AG04450 (cell line): ENCODE measurements at regions not wholly inside any gene's neighbourhood (a gene's known extent, or its start where the extent isn't known, plus 50 kb on each side); places are given as distances from the start of the nearest gene placed in this dataset.

Experiments used
- CTCF ChIA-PET: fragments of 300-600, 350-600 bp; formaldehyde crosslinking; extraction: SDS; loops from one replicate; lab custom pipeline; 2022; ENCODE audit warnings: antibody characterized with exemption, inconsistent platforms; lab: Charles Lee
- POLR2A ChIA-PET: fragments of 350-600 bp; formaldehyde crosslinking; extraction: SDS; loops from one replicate; lab custom pipeline; 2021; ENCODE audit warnings: antibody characterized with exemption, inconsistent platforms; lab: Yijun Ruan, JAX
- DNase-seq: peaks from one replicate; pipeline ENCODE4 v3.0.0-alpha.2; 2011; ENCODE audit warnings: low read depth, low spot score
- H3K27ac ChIP-seq: one replicate; pipeline ENCODE4 v1.5.1; 2012; ENCODE audit warnings: low read depth, low read length, control low read depth
- H3K27me3 ChIP-seq: one replicate; pipeline ENCODE4 v1.6.0; 2012; ENCODE audit warnings: low read length; ENCODE audit not compliant: control insufficient read depth, insufficient read depth
- H3K4me3 ChIP-seq: 2 replicates; pipeline ENCODE4 v1.5.1; 2011; ENCODE audit warnings: mild to moderate bottlenecking, low read depth, low read length, control low read depth
- H3K9me3 ChIP-seq: 2 replicates; pipeline ENCODE4 v1.5.1; 2012; ENCODE audit warnings: low read length; ENCODE audit not compliant: control insufficient read depth, insufficient read depth
- CTCF ChIP-seq: IDR thresholded peaks from 2 replicates; pipeline ENCODE4 v1.5.1; 2011; ENCODE audit warnings: low read depth, low read length, control low read depth, inconsistent platforms

GRCh38 chr1:88350648-88351047 is 333.4 kb upstream of the PKN2 start:
- CTCF ChIA-PET: interaction anchor here (0.6 kb wide), 1 partner anchor 219 kb away, joined by 3 read pairs; no protein-coding TSS in a partner anchor
- Histone ChIP-seq H3K4me3 (no peak overlapping the region), H3K9me3 (no peaks in the 10 kb centered on the region), H3K27ac (no peak overlapping the region), H3K27me3 (no peaks in the 10 kb centered on the region)
- DNase-seq: no peak
- POLR2A ChIA-PET: no interaction called here
- TF ChIP-seq CTCF: no peak

- Histone ChIP-seq H3K27me3 (no peaks in the 10 kb centered on the region), H3K9me3 (no peaks in the 10 kb centered on the region), H3K4me3 (no peak overlapping the region), H3K27ac (no peak overlapping the region)
- DNase-seq: no peak
- TF ChIP-seq CTCF: no peak
- ChIA-PET CTCF (no interaction called here), POLR2A (no interaction called here)
These were observed 332.1 kb upstream of the PKN2 start for GRCh38 chr1:88351960-88352359.

- Histone ChIP-seq H3K4me3 (no peak overlapping the region), H3K27ac (no peak overlapping the region), H3K27me3 (no peaks in the 10 kb centered on the region), H3K9me3 (no peaks in the 10 kb centered on the region)
- DNase-seq: no peak
- no peak for TF ChIP-seq CTCF
- ChIA-PET CTCF (no interaction called here), POLR2A (no interaction called here)
These were observed 329.8 kb upstream of the PKN2 start for GRCh38 chr1:88354256-88354655.

- TF ChIP-seq CTCF: no peak
- Histone ChIP-seq H3K27me3 (no peaks in the 10 kb centered on the region), H3K4me3 (no peak overlapping the region), H3K9me3 (no peaks in the 10 kb centered on the region), H3K27ac (no peak overlapping the region)
- ChIA-PET POLR2A (no interaction called here), CTCF (no interaction called here)
- DNase-seq: no peak
These were observed 326.3 kb upstream of the PKN2 start for GRCh38 chr1:88357729-88358128.

- TF ChIP-seq CTCF: no peak
- DNase-seq: no peak
- H3K27ac ChIP-seq: no peak overlapping the region
- POLR2A ChIA-PET: no interaction called here
- H3K9me3 ChIP-seq: no peaks in the 10 kb centered on the region
- no peak overlapping the region for H3K4me3 ChIP-seq
- H3K27me3 ChIP-seq: no peaks in the 10 kb centered on the region
- CTCF ChIA-PET: no interaction called here
These were observed 312.5 kb upstream of the PKN2 start for GRCh38 chr1:88371436-88372023.
